ENCODE measurements at regions not wholly inside any gene's neighbourhood (a gene's known extent, or its start where the extent isn't known, plus 50 kb on each side); places are given as distances from the start of the nearest gene placed in this dataset.

DNA sequence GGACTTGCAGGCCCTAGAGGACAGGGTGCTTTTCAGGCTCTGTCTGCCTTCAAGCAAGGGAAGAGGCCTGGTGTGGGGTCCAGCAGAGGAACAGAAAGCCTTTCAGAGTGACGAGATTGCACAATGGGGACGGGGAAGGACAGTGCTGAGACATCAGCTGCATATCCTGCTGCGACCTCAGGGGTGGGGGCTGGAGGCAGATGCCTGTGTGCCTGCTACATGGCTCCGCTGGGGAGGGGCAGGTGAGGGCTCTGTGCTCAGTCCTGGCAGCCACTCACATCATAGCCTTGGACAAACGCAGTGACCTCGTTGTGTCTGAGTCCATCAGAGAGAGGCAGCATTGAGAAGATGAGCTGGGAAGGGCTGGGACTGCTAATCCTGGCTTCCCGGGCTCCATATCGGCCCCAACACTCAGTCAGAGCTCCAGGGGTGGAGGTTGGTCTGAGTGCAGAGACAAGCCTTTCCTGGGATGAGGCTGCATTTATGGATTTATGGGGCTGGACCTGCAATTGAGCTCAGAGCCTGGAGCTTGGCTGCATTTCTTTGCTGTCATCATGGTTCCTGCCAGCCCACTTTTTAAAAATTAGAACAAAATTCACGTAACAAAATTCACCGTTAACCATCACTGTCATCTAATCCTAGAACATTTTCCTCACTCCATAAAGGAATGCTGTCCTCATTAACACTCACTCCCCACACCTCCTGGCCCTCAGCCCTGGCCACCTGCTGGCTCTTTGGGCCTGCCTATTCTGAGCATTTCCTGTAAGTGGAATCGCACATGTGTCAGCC lies 196.9 kb upstream of the SLC24A3 start:
- intact Hi-C loops (cut with DNase I) = no loop called here

GRCh38 chr20:19016140-19016497 lies 196.3 kb upstream of the SLC24A3 start:
- no peak overlapping the region for H3K4me3 ChIP-seq
- intact Hi-C loops (cut with DNase I) = no loop called here
- DNase-seq (no peak), ATAC-seq (no peak)
- no peaks in the 10 kb centered on the region for H3K27me3 ChIP-seq (ENCODE audit: low read depth)
- no peaks in the 10 kb centered on the region for H3K36me3 ChIP-seq
- H3K27ac ChIP-seq = no peak overlapping the region
- no peaks in the 10 kb centered on the region for H3K4me1 ChIP-seq
- H3K9me3 ChIP-seq = no peaks in the 10 kb centered on the region
- TF ChIP-seq, protein P1, sequence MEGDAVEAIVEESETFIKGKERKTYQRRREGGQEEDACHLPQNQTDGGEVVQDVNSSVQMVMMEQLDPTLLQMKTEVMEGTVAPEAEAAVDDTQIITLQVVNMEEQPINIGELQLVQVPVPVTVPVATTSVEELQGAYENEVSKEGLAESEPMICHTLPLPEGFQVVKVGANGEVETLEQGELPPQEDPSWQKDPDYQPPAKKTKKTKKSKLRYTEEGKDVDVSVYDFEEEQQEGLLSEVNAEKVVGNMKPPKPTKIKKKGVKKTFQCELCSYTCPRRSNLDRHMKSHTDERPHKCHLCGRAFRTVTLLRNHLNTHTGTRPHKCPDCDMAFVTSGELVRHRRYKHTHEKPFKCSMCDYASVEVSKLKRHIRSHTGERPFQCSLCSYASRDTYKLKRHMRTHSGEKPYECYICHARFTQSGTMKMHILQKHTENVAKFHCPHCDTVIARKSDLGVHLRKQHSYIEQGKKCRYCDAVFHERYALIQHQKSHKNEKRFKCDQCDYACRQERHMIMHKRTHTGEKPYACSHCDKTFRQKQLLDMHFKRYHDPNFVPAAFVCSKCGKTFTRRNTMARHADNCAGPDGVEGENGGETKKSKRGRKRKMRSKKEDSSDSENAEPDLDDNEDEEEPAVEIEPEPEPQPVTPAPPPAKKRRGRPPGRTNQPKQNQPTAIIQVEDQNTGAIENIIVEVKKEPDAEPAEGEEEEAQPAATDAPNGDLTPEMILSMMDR (IDR thresholded peaks at IDR 0.05) = no peak

More for the DNA sequence above, 196.9 kb upstream of the SLC24A3 start:
- TF ChIP-seq, protein P1 (IDR thresholded peaks at IDR 0.05) = no peak
- no peaks in the 10 kb centered on the region for H3K27me3 ChIP-seq (ENCODE audit: low read depth)
- no peak for DNase-seq
- H3K27ac ChIP-seq = no peak overlapping the region
- ATAC-seq = no peak
- no peaks in the 10 kb centered on the region for H3K9me3 ChIP-seq
- H3K36me3 ChIP-seq = no peaks in the 10 kb centered on the region
- no peaks in the 10 kb centered on the region for H3K4me1 ChIP-seq
- no peak overlapping the region for H3K4me3 ChIP-seq

GRCh38 chr20:19017104-19017690 lies 195.2 kb upstream of the SLC24A3 start:
- no peak for DNase-seq
- TF ChIP-seq, protein P1 (IDR thresholded peaks at IDR 0.05) = no peak
- Histone ChIP-seq H3K27me3 (ENCODE audit: low read depth) (no peaks in the 10 kb centered on the region), H3K9me3 (no peaks in the 10 kb centered on the region), H3K4me1 (no peaks in the 10 kb centered on the region), H3K4me3 (no peak overlapping the region), H3K27ac (no peak overlapping the region), H3K36me3 (no peaks in the 10 kb centered on the region)
- no peak for ATAC-seq
- intact Hi-C loops (cut with DNase I) = no loop called here

DNA sequence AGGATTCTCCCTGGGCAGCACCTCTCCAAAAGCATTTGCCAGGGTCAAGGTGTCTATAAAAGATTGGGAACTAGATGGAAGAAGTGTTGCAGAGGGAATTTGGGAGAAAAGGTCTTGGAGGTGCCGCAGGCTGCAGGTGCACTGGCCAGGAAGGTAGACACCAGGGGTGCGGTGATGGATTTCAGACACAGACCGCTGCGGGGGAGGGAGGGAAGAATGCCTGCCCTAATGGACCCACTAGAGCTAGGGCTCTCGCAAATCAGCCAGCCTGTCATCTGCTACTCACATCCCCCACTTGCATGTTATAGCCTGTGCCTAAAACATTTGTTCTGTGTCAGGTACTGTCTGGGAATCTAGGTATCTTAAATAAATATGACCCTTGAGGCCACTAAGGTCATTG lies 193.6 kb upstream of the SLC24A3 start:
- Histone ChIP-seq H3K27ac (no peak overlapping the region), H3K27me3 (ENCODE audit: low read depth) (no peaks in the 10 kb centered on the region), H3K4me1 (no peaks in the 10 kb centered on the region), H3K9me3 (no peaks in the 10 kb centered on the region), H3K36me3 (no peaks in the 10 kb centered on the region), H3K4me3 (no peak overlapping the region)
- DNase-seq = no peak
- ATAC-seq = no peak
- intact Hi-C loops (cut with DNase I) = no loop called here
- TF ChIP-seq, protein P1 (IDR thresholded peaks at IDR 0.05) = no peak

- H3K4me3 ChIP-seq = no peak overlapping the region
- H3K4me1 ChIP-seq = no peaks in the 10 kb centered on the region
- DNase-seq (no peak), ATAC-seq (no peak)
- no peak overlapping the region for H3K27ac ChIP-seq
- intact Hi-C loops (cut with DNase I) = no loop called here
- H3K9me3 ChIP-seq = no peaks in the 10 kb centered on the region
- H3K36me3 ChIP-seq = no peaks in the 10 kb centered on the region
- TF ChIP-seq, protein P1 (IDR thresholded peaks at IDR 0.05) = no peak
- no peaks in the 10 kb centered on the region for H3K27me3 ChIP-seq (ENCODE audit: low read depth)
Measured at GRCh38 chr20:19019734-19020364, 192.6 kb upstream of the SLC24A3 start.
